Testis (tissue), 2 donors: ENCODE measurements at regions not wholly inside any gene's neighbourhood (a gene's known extent, or its start where the extent isn't known, plus 50 kb on each side); places are given as distances from the start of the nearest gene placed in this dataset.

Experiments used
- DNase-seq: peaks from one replicate; pipeline ENCODE4 v3.0.0-alpha.2; 2019
- H3K27ac ChIP-seq, 2 donors: fragments of 200-600 bp; sonication (generic); one replicate each; pipeline ENCODE4 v1.5.1; 2019
- H3K27me3 ChIP-seq: fragments of 200-600 bp; sonication (generic); one replicate; pipeline ENCODE4 v1.5.1; 2019
- H3K36me3 ChIP-seq: fragments of 200-600 bp; sonication (generic); one replicate; pipeline ENCODE4 v1.5.1; 2017; ENCODE audit warnings: low read depth; ENCODE audit errors: missing control alignments
- H3K4me1 ChIP-seq: fragments of 200-600 bp; sonication (generic); one replicate; pipeline ENCODE4 v1.5.1; 2019
- H3K4me3 ChIP-seq, 2 donors: fragments of 200-600 bp; sonication (generic); one replicate each; pipeline ENCODE4 v1.5.1; 2017 to 2019
- H3K9me3 ChIP-seq: fragments of 200-600 bp; sonication (generic); one replicate; pipeline ENCODE4 v1.5.1; 2017
- POLR2A ChIP-seq: fragments of 450-650 bp; IDR thresholded peaks from one replicate; pipeline ENCODE4 v1.6.1; 2017; ENCODE audit warnings: antibody characterized with exemption, mild to moderate bottlenecking, moderate library complexity
- WGBS, 2 donors: methylation state at CpG; one replicate each; pipeline ENCODE4 v1.1.5; 2018; 5-methylcytosine and 5-hydroxymethylcytosine counted together
- intact Hi-C: fragments of 100-400 bp; cut with DNase I; formaldehyde crosslinking; loops from one replicate; pipeline ENCODE4 v1.15.1; 2023; ENCODE audit warnings: low total_unique reads
- TF ChIP-seq, protein P1 (sequence below), 3 experiments: fragments of 450-650 bp in 2 of 3; fragments of 200-600 bp in 1 of 3; sonication (generic) in 1 of 3; IDR thresholded peaks; one replicate each; pipeline ENCODE4 v1.5.1; 2016 to 2019; ENCODE audit warnings: antibody characterized with exemption in 3 of 3, mild to moderate bottlenecking in 2 of 3, moderate library complexity in 1 of 3

- WGBS, 2 donors: 89 to 94% methylated on average over 12 of the region's 12 CpGs
- no peaks in the 10 kb centered on the region for H3K27me3 ChIP-seq
- no peaks in the 10 kb centered on the region for H3K36me3 ChIP-seq
- no peaks in the 10 kb centered on the region for H3K9me3 ChIP-seq
- peaks cover 24% of the 10 kb centered on the region for H3K4me1 ChIP-seq
- DNase-seq: no peak
- TF ChIP-seq, protein P1, sequence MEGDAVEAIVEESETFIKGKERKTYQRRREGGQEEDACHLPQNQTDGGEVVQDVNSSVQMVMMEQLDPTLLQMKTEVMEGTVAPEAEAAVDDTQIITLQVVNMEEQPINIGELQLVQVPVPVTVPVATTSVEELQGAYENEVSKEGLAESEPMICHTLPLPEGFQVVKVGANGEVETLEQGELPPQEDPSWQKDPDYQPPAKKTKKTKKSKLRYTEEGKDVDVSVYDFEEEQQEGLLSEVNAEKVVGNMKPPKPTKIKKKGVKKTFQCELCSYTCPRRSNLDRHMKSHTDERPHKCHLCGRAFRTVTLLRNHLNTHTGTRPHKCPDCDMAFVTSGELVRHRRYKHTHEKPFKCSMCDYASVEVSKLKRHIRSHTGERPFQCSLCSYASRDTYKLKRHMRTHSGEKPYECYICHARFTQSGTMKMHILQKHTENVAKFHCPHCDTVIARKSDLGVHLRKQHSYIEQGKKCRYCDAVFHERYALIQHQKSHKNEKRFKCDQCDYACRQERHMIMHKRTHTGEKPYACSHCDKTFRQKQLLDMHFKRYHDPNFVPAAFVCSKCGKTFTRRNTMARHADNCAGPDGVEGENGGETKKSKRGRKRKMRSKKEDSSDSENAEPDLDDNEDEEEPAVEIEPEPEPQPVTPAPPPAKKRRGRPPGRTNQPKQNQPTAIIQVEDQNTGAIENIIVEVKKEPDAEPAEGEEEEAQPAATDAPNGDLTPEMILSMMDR (IDR thresholded peaks at IDR 0.05): no peak
- no peak for TF ChIP-seq POLR2A
- no peak overlapping the region for H3K27ac ChIP-seq
- no peak overlapping the region for H3K4me3 ChIP-seq
- intact Hi-C loops: no loop called here
Observed at GRCh38 chr20:50290112-50290511, 99.5 kb downstream of the CEBPB start.

GRCh38 chr20:50290808-50291207 is 100.2 kb downstream of the CEBPB start:
- WGBS, 2 donors: 77 to 91% methylated on average over 5 of the region's 5 CpGs
- no peak overlapping the region for H3K27ac ChIP-seq
- intact Hi-C loops: no loop called here
- H3K27me3 ChIP-seq: no peaks in the 10 kb centered on the region
- H3K36me3 ChIP-seq: no peaks in the 10 kb centered on the region
- H3K9me3 ChIP-seq: no peaks in the 10 kb centered on the region
- no peak overlapping the region for H3K4me3 ChIP-seq
- no peak for TF ChIP-seq POLR2A
- TF ChIP-seq, protein P1 (IDR thresholded peaks at IDR 0.05): no peak
- DNase-seq: no peak
- peaks cover 20% of the 10 kb centered on the region for H3K4me1 ChIP-seq

DNA sequence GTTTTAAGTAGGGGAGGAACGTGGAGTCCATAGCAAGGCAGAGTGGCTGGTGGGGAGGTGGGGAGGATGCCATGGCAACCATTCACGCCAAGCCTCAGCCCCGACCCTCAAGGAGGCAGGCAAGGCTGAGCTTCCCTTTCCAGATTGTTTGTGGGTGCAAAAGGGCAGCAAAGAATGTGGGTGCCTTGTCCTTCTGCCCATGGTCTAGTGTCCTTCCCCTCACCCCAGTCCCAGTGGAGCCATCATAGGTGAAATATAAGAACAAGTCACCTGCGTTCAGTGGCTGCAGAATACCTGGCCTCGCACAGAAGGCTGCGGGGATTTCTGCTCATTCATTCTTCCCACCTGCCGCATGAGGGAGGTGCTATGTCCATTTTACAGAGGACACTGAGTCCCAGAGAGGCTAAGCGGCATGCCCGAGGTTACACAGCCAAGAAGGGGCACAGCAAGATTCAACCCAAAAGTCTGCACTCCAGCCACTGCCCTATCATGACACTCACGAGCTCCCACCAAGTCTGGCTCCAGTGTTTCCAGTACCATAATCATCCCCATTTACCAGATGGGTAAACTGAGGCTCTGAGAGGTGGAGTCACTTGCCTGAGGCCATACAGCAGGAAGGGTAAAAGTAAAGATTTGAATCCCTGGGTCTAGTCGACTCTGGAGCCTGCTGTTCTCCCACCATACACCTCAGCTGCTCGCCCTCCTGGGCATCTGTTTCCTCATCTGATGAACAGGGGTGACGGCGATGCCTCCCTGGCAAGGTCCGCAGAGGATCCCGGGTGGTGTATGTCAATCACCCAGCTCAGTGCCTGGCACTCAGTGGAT is 100.8 kb downstream of the CEBPB start:
- Histone ChIP-seq H3K4me1 (peaks cover 16% of the 10 kb centered on the region), H3K27ac (peak overlapping the region; percentile 58 to 80), H3K4me3 (no peak overlapping the region), H3K36me3 (no peaks in the 10 kb centered on the region), H3K9me3 (no peaks in the 10 kb centered on the region), H3K27me3 (no peaks in the 10 kb centered on the region)
- 85% methylated on average over 15 to 16 of the region's 16 CpGs for WGBS, 2 donors
- intact Hi-C loops: no loop called here
- TF ChIP-seq, protein P1 (IDR thresholded peaks at IDR 0.05): no peak
- no peak for TF ChIP-seq POLR2A
- no peak for DNase-seq

GRCh38 chr20:50292079-50292590 is 101.5 kb downstream of the CEBPB start:
- no peaks in the 10 kb centered on the region for H3K9me3 ChIP-seq
- DNase-seq: no peak
- TF ChIP-seq, protein P1 (IDR thresholded peaks at IDR 0.05): no peak
- no peak for TF ChIP-seq POLR2A
- no peaks in the 10 kb centered on the region for H3K27me3 ChIP-seq
- H3K36me3 ChIP-seq: no peaks in the 10 kb centered on the region
- H3K4me1 ChIP-seq: peaks cover 14% of the 10 kb centered on the region
- no peak overlapping the region for H3K4me3 ChIP-seq
- peak overlapping the region; percentile 58 to 80 for H3K27ac ChIP-seq
- intact Hi-C loops: no loop called here
- 64 to 67% methylated on average over 8 of the region's 8 CpGs for WGBS, 2 donors
